NB4 (cell line): ENCODE measurements at regions not wholly inside any gene's neighbourhood (a gene's known extent, or its start where the extent isn't known, plus 50 kb on each side); places are given as distances from the start of the nearest gene placed in this dataset.
A peak's percentile ranks its signal among the peaks of the same experiment; 100 is the strongest.

Source experiments
- DNase-seq: peaks from one replicate; pipeline ENCODE4 v3.0.0; 2010; ENCODE audit warnings: low read depth
- H3K4me3 ChIP-seq: one replicate; pipeline ENCODE4 v1.5.1; 2011; ENCODE audit warnings: mild to moderate bottlenecking, low read depth, low read length, moderate library complexity
- CTCF ChIP-seq: IDR thresholded peaks from one replicate; pipeline ENCODE4 v1.5.1; 2012; ENCODE audit warnings: low read depth, low read length
- MAX ChIP-seq: IDR thresholded peaks from 2 replicates; pipeline ENCODE4 v1.6.1; 2011; ENCODE audit warnings: low read depth, low read length
- MYC ChIP-seq: IDR thresholded peaks from 2 replicates; pipeline ENCODE4 v1.6.1; 2011; ENCODE audit warnings: low read depth, low read length
- POLR2A ChIP-seq: IDR thresholded peaks from 2 replicates; pipeline ENCODE4 v1.6.1; 2011; ENCODE audit warnings: mild to moderate bottlenecking; ENCODE audit not compliant: insufficient read length; ENCODE audit errors: extremely low read depth

GRCh38 chr1:69016468-69016867, 519.6 kb upstream of the DEPDC1 start:
- no peak for TF ChIP-seq MYC
- no peak for TF ChIP-seq POLR2A
- TF ChIP-seq MAX = no peak
- TF ChIP-seq CTCF = no peak
- DNase-seq = no peak

GRCh38 chr1:69029649-69030048, 532.8 kb upstream of the DEPDC1 start:
- no peak overlapping the region for H3K4me3 ChIP-seq
- TF ChIP-seq POLR2A = no peak
- TF ChIP-seq MAX = no peak
- no peak for TF ChIP-seq MYC
- TF ChIP-seq CTCF = no peak
- no peak for DNase-seq

More at GRCh38 chr1:69016468-69016867, 519.6 kb upstream of the DEPDC1 start:
- no peak overlapping the region for H3K4me3 ChIP-seq

GRCh38 chr1:69038379-69038778, 529.3 kb upstream of the LRRC7 start:
- TF ChIP-seq MAX (no peak), MYC (no peak), CTCF (no peak), POLR2A (no peak)
- DNase-seq = no peak
- no peak overlapping the region for H3K4me3 ChIP-seq

GRCh38 chr1:69045572-69045971, 522.1 kb upstream of the LRRC7 start:
- H3K4me3 ChIP-seq = no peak overlapping the region
- DNase-seq = peak; percentile 1
- no peak for TF ChIP-seq MYC
- no peak for TF ChIP-seq MAX
- TF ChIP-seq POLR2A = no peak
- TF ChIP-seq CTCF = no peak

- H3K4me3 ChIP-seq = no peak overlapping the region
- TF ChIP-seq MAX (no peak), CTCF (no peak), MYC (no peak), POLR2A (no peak)
- no peak for DNase-seq
These were observed 512.5 kb upstream of the LRRC7 start for GRCh38 chr1:69055194-69055593.

GRCh38 chr1:69058454-69058853, 509.3 kb upstream of the LRRC7 start:
- DNase-seq = no peak
- no peak overlapping the region for H3K4me3 ChIP-seq
- TF ChIP-seq CTCF = no peak
- no peak for TF ChIP-seq MAX
- TF ChIP-seq POLR2A = no peak
- TF ChIP-seq MYC = no peak
